Liver (tissue), 8 donors: ENCODE measurements at regions not wholly inside any gene's neighbourhood (a gene's known extent, or its start where the extent isn't known, plus 50 kb on each side); places are given as distances from the start of the nearest gene placed in this dataset.

Source experiments
- DNase-seq: peaks from one replicate; pipeline ENCODE4 v3.0.0-alpha.2; 2017; ENCODE audit warnings: low spot score
- H3K27ac ChIP-seq, 2 donors: one replicate each; pipeline ENCODE4 v1.7.0; 2013; ENCODE audit warnings: inconsistent platforms in 2 of 2, low read length in 2 of 2, control low read depth in 1 of 2, low read depth in 1 of 2, mild to moderate bottlenecking in 1 of 2
- H3K27me3 ChIP-seq, 4 donors: one replicate each; pipeline versions ENCODE4 v1.6.1 to v1.7.0; 2013; ENCODE audit warnings: low read length in 3 of 4, inconsistent platforms in 1 of 4, mild to moderate bottlenecking in 1 of 4, moderate library complexity in 1 of 4; ENCODE audit not compliant: control insufficient read depth in 4 of 4, insufficient read depth in 4 of 4
- H3K36me3 ChIP-seq, 4 donors: one replicate each; pipeline versions ENCODE4 v1.6.1 to v1.7.0; 2013; ENCODE audit warnings: low read length in 3 of 4, mild to moderate bottlenecking in 3 of 4, low read depth in 1 of 4, moderate library complexity in 1 of 4; ENCODE audit not compliant: control insufficient read depth in 4 of 4, insufficient read depth in 3 of 4
- H3K4me1 ChIP-seq, 4 donors: one replicate each; pipeline versions ENCODE4 v1.6.1 to v1.7.0; 2013; ENCODE audit warnings: low read length in 3 of 4, mild to moderate bottlenecking in 3 of 4, moderate library complexity in 1 of 4; ENCODE audit not compliant: control insufficient read depth in 4 of 4, insufficient read depth in 4 of 4
- H3K4me3 ChIP-seq, 3 donors: one replicate each; pipeline versions ENCODE4 v1.6.1 to v1.7.0; 2013; ENCODE audit warnings: low read length in 3 of 3, control low read depth in 1 of 3, low read depth in 1 of 3, mild to moderate bottlenecking in 1 of 3
- H3K9ac ChIP-seq, 2 donors: one replicate each; pipeline ENCODE4 v1.7.0; 2013; ENCODE audit warnings: low read length in 2 of 2, mild to moderate bottlenecking in 2 of 2, moderate library complexity in 2 of 2, control low read depth in 1 of 2, low read depth in 1 of 2
- H3K9me3 ChIP-seq, 4 donors: one replicate each; pipeline versions ENCODE4 v1.6.1 to v1.7.0; 2013; ENCODE audit warnings: low read length in 3 of 4; ENCODE audit not compliant: control insufficient read depth in 4 of 4
- ATF3 ChIP-seq: IDR thresholded peaks from 2 replicates; pipeline ENCODE4 v1.6.1; 2016; ENCODE audit warnings: antibody characterized with exemption
- CTCF ChIP-seq: fragments of 150-350 bp; IDR thresholded peaks from 2 replicates; pipeline ENCODE4 v1.5.1; 2017; ENCODE audit warnings: improper control_type of control experiment, low read depth, low read length; ENCODE audit not compliant: missing input control
- EGR1 ChIP-seq, 2 donors: IDR thresholded peaks; 2 replicates each; pipeline ENCODE4 v1.6.1; 2016 to 2018; ENCODE audit warnings: antibody characterized with exemption in 2 of 2, low read depth in 2 of 2
- FOXA1 ChIP-seq: IDR thresholded peaks from 2 replicates; pipeline ENCODE4 v1.6.1; 2016; ENCODE audit warnings: antibody characterized with exemption
- FOXA2 ChIP-seq: IDR thresholded peaks from 2 replicates; pipeline ENCODE4 v1.6.1; 2016; ENCODE audit warnings: antibody characterized with exemption
- GABPA ChIP-seq, 2 donors: IDR thresholded peaks in 1 of 2; conservative IDR thresholded peaks in 1 of 2; 2 replicates each; pipeline ENCODE4 v1.6.1; 2016; ENCODE audit warnings: antibody characterized with exemption in 2 of 2, mild to moderate bottlenecking in 1 of 2, moderate library complexity in 1 of 2
- HNF4G ChIP-seq: IDR thresholded peaks from 2 replicates; pipeline ENCODE4 v1.6.1; 2016; ENCODE audit warnings: antibody characterized with exemption
- JUND ChIP-seq, 2 donors: IDR thresholded peaks; 2 replicates each; pipeline ENCODE4 v1.6.1; 2016; ENCODE audit warnings: antibody characterized with exemption in 2 of 2
- MAX ChIP-seq: IDR thresholded peaks from 2 replicates; pipeline ENCODE4 v1.6.1; 2016; ENCODE audit warnings: antibody characterized with exemption
- NR2F2 ChIP-seq: IDR thresholded peaks from 2 replicates; pipeline ENCODE4 v1.6.1; 2016; ENCODE audit warnings: antibody characterized with exemption
- RAD21 ChIP-seq, 2 donors: IDR thresholded peaks; 2 replicates each; pipeline ENCODE4 v1.6.1; 2016; ENCODE audit warnings: antibody characterized with exemption in 2 of 2, mild to moderate bottlenecking in 2 of 2
- REST ChIP-seq: IDR thresholded peaks from 2 replicates; pipeline ENCODE4 v1.6.1; 2016; ENCODE audit warnings: antibody characterized with exemption, mild to moderate bottlenecking
- RXRA ChIP-seq, 2 donors: IDR thresholded peaks; 2 replicates each; pipeline ENCODE4 v1.6.1; 2017 to 2018; ENCODE audit warnings: antibody characterized with exemption in 2 of 2, mild to moderate bottlenecking in 1 of 2
- SP1 ChIP-seq: IDR thresholded peaks from 2 replicates; pipeline ENCODE4 v1.6.1; 2018; ENCODE audit warnings: antibody characterized with exemption, mild to moderate bottlenecking
- TAF1 ChIP-seq: conservative IDR thresholded peaks from 2 replicates; pipeline ENCODE4 v1.6.1; 2016; ENCODE audit warnings: antibody characterized with exemption, mild to moderate bottlenecking
- YY1 ChIP-seq: IDR thresholded peaks from 2 replicates; pipeline ENCODE4 v1.6.1; 2016; ENCODE audit warnings: antibody characterized with exemption, mild to moderate bottlenecking
- ZBTB33 ChIP-seq: IDR thresholded peaks from 2 replicates; pipeline ENCODE4 v1.6.1; 2016; ENCODE audit warnings: antibody characterized with exemption
- WGBS: extraction: QIAGEN DNeasy Blood & Tissue Kit; methylation state at CpG from one replicate; pipeline ENCODE4 v1.1.7; 2013; 5-methylcytosine and 5-hydroxymethylcytosine counted together
- donor health status: healthy.
- donor health status: healthy.
- donor health status: healthy.
- donor health status: healthy.
- donor health status: healthy.

GRCh38 chr3:55147856-55148720, 220.2 kb upstream of the LRTM1 start:
- no peak for TF ChIP-seq REST
- no peak for TF ChIP-seq GABPA (IDR thresholded peaks at IDR 0.05 in 1 of 2, conservative IDR thresholded peaks at IDR 0.05 in 1 of 2)
- no peak for TF ChIP-seq MAX
- TF ChIP-seq RXRA (IDR thresholded peaks at IDR 0.05): no peak
- no peak for TF ChIP-seq YY1
- no peak for TF ChIP-seq CTCF
- no peak for TF ChIP-seq NR2F2
- no peaks in the 10 kb centered on the region for H3K36me3 ChIP-seq
- no peak overlapping the region for H3K9ac ChIP-seq
- no peaks in the 10 kb centered on the region for H3K4me1 ChIP-seq
- no peaks in the 10 kb centered on the region for H3K9me3 ChIP-seq
- DNase-seq: no peak
- H3K27ac ChIP-seq: no peak overlapping the region
- H3K4me3 ChIP-seq: no peak overlapping the region
- 76% methylated on average over 9 of the region's 9 CpGs for WGBS
- peaks cover 0 to 9% (median 3%) of the 10 kb centered on the region in 4 donors for H3K27me3 ChIP-seq

GRCh38 chr3:55147406-55147805, 219.5 kb upstream of the LRTM1 start:
- DNase-seq: no peak
- Histone ChIP-seq H3K27me3 (peaks cover 0 to 9% (median 3%) of the 10 kb centered on the region in 4 donors), H3K9me3 (no peaks in the 10 kb centered on the region), H3K9ac (no peak overlapping the region), H3K36me3 (no peaks in the 10 kb centered on the region), H3K4me1 (no peaks in the 10 kb centered on the region), H3K4me3 (no peak overlapping the region), H3K27ac (no peak overlapping the region)
- TF ChIP-seq ATF3 (no peak), FOXA2 (no peak), HNF4G (no peak), YY1 (no peak), FOXA1 (no peak), CTCF (no peak), JUND (IDR thresholded peaks at IDR 0.05) (no peak), SP1 (no peak), ZBTB33 (no peak), TAF1 (no peak), EGR1 (IDR thresholded peaks at IDR 0.05; ENCODE audit: low read depth in 2 of 2) (no peak), RAD21 (IDR thresholded peaks at IDR 0.05) (no peak), REST (no peak), MAX (no peak)
- WGBS: 69% methylated on average over 3 of the region's 3 CpGs
